ENCODE measurements at regions not wholly inside any gene's neighbourhood (a gene's known extent, or its start where the extent isn't known, plus 50 kb on each side); places are given as distances from the start of the nearest gene placed in this dataset.

DNA sequence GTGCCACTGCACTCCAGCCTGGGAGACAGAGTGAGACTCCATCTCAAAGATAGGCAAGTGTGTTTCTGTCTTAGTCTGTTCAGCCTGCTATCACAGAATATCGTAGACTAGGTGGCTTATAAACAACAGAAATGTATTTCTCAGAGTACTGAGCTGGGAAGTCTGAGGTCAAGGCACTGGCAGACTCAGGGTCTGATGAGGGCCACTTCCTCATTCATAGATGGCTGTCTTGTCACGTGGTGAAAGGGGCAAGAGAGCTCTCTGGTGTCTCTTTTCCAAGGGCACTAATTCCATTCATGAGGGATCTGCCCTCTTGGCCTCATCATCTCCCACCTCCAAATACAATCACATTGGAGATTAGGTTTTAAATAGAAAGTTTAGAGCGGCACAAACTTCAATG lies 95.6 kb upstream of the PHACTR3 start:
- no peaks in the 10 kb centered on the region for H4K20me1 ChIP-seq (ENCODE audit: insufficient read depth, low read length)
- ChIA-PET POLR2A (interaction anchor here (0.7 kb wide), 1 partner anchor 35 kb away, joined by 3 read pairs; no protein-coding TSS in a partner anchor), CTCF (ENCODE audit: unreplicated experiment) (no interaction called here)
- H3K9me3 ChIP-seq (ENCODE audit: low read length), result no peaks in the 10 kb centered on the region
- H3K4me1 ChIP-seq (ENCODE audit: insufficient read depth, low read length, poor library complexity, severe bottlenecking), result no peaks in the 10 kb centered on the region
- no peak overlapping the region for H3K4me3 ChIP-seq (ENCODE audit: low read depth, low read length, poor library complexity, severe bottlenecking)
- no peak overlapping the region for H2AFZ ChIP-seq (ENCODE audit: low read length)
- BruUV-seq (replicated peaks), result no TSS peak
- H3K9me2 ChIP-seq (ENCODE audit: insufficient read depth, low read length), result no peaks in the 10 kb centered on the region
- TF ChIP-seq, protein P1, sequence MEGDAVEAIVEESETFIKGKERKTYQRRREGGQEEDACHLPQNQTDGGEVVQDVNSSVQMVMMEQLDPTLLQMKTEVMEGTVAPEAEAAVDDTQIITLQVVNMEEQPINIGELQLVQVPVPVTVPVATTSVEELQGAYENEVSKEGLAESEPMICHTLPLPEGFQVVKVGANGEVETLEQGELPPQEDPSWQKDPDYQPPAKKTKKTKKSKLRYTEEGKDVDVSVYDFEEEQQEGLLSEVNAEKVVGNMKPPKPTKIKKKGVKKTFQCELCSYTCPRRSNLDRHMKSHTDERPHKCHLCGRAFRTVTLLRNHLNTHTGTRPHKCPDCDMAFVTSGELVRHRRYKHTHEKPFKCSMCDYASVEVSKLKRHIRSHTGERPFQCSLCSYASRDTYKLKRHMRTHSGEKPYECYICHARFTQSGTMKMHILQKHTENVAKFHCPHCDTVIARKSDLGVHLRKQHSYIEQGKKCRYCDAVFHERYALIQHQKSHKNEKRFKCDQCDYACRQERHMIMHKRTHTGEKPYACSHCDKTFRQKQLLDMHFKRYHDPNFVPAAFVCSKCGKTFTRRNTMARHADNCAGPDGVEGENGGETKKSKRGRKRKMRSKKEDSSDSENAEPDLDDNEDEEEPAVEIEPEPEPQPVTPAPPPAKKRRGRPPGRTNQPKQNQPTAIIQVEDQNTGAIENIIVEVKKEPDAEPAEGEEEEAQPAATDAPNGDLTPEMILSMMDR (conservative IDR thresholded peaks at IDR 0.05; ENCODE audit: low read length), result no peak
- no peak for TF ChIP-seq EZH2phosphoT487 (IDR thresholded peaks at IDR 0.05; ENCODE audit: borderline replicate concordance, low read depth, low read length)
- no peak overlapping the region for H3K27ac ChIP-seq (ENCODE audit: low read depth, low read length, poor library complexity, severe bottlenecking)
- no peaks in the 10 kb centered on the region for H3K36me3 ChIP-seq (ENCODE audit: insufficient read depth, low read length)
- intact Hi-C loops (cut with micrococcal nuclease; ENCODE audit: unreplicated experiment), result no loop called here
- DNase-seq (ENCODE audit: low spot score), result no peak
- no peak overlapping the region for H3K4me2 ChIP-seq (ENCODE audit: low read length)
- H3K79me2 ChIP-seq (ENCODE audit: insufficient read depth, low read depth, low read length), result no peaks in the 10 kb centered on the region

DNA sequence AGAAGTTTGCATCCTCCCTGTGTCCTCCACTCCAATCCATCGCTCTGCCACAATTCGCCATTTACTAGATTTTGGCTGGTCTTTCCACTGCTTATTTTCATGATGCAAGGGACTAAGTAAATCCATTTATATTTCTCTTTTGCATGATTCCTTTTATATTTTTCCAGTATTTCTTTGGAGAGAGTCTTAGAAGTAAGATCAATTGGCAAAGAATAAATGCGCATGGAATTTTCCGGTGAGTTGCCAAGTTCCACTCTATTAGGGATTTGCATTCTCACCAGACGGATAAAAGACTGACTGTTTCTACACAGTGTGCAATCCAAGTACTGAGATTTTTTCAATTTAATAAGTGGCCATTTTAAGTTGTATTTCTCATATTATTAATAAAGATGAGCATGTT lies 91.7 kb upstream of the PHACTR3 start:
- H3K36me3 ChIP-seq (ENCODE audit: insufficient read depth, low read length), result no peaks in the 10 kb centered on the region
- BruUV-seq (replicated peaks), result no TSS peak
- no peaks in the 10 kb centered on the region for H3K9me2 ChIP-seq (ENCODE audit: insufficient read depth, low read length)
- no peak overlapping the region for H3K27ac ChIP-seq (ENCODE audit: low read depth, low read length, poor library complexity, severe bottlenecking)
- no peak for DNase-seq (ENCODE audit: low spot score)
- H3K4me3 ChIP-seq (ENCODE audit: low read depth, low read length, poor library complexity, severe bottlenecking), result no peak overlapping the region
- CTCF ChIA-PET (ENCODE audit: unreplicated experiment), result no interaction called here
- H4K20me1 ChIP-seq (ENCODE audit: insufficient read depth, low read length), result no peaks in the 10 kb centered on the region
- no peaks in the 10 kb centered on the region for H3K79me2 ChIP-seq (ENCODE audit: insufficient read depth, low read depth, low read length)
- POLR2A ChIA-PET, result no interaction called here
- TF ChIP-seq, protein P1 (conservative IDR thresholded peaks at IDR 0.05; ENCODE audit: low read length), result no peak
- no peak for TF ChIP-seq EZH2phosphoT487 (IDR thresholded peaks at IDR 0.05; ENCODE audit: borderline replicate concordance, low read depth, low read length)
- H2AFZ ChIP-seq (ENCODE audit: low read length), result no peak overlapping the region
- H3K4me1 ChIP-seq (ENCODE audit: insufficient read depth, low read length, poor library complexity, severe bottlenecking), result no peaks in the 10 kb centered on the region
- H3K9me3 ChIP-seq (ENCODE audit: low read length), result no peaks in the 10 kb centered on the region
- intact Hi-C loops (cut with micrococcal nuclease; ENCODE audit: unreplicated experiment), result no loop called here
- no peak overlapping the region for H3K4me2 ChIP-seq (ENCODE audit: low read length)

DNA sequence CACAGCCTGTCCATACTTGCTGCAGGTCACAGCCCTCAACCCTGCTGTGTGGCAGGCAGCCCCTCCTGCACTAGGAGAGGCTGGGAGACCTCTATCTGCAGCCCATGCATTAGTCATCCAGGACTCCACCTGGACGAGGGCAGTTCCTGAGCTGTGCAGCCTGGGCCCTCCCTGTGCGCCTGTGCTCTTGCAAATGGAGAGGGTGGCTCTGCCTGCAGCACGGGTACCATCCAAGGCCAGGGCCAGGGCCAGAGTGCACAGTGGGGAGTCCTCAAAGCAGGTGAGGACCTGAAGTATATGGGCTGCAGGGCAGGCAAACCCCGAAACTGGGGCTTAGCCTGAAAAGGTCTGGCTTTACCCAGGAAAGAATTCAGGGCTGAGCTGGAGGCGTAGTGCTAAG lies 89.8 kb upstream of the PHACTR3 start:
- no peaks in the 10 kb centered on the region for H3K9me2 ChIP-seq (ENCODE audit: insufficient read depth, low read length)
- ChIA-PET CTCF (ENCODE audit: unreplicated experiment) (no interaction called here), POLR2A (no interaction called here)
- no peaks in the 10 kb centered on the region for H3K9me3 ChIP-seq (ENCODE audit: low read length)
- H4K20me1 ChIP-seq (ENCODE audit: insufficient read depth, low read length), result no peaks in the 10 kb centered on the region
- H3K36me3 ChIP-seq (ENCODE audit: insufficient read depth, low read length), result no peaks in the 10 kb centered on the region
- no TSS peak for BruUV-seq (replicated peaks)
- no peak overlapping the region for H3K4me2 ChIP-seq (ENCODE audit: low read length)
- intact Hi-C loops (cut with micrococcal nuclease; ENCODE audit: unreplicated experiment), result no loop called here
- TF ChIP-seq, protein P1 (conservative IDR thresholded peaks at IDR 0.05; ENCODE audit: low read length), result no peak
- TF ChIP-seq EZH2phosphoT487 (IDR thresholded peaks at IDR 0.05; ENCODE audit: borderline replicate concordance, low read depth, low read length), result no peak
- H2AFZ ChIP-seq (ENCODE audit: low read length), result no peak overlapping the region
- DNase-seq (ENCODE audit: low spot score), result no peak
- no peaks in the 10 kb centered on the region for H3K4me1 ChIP-seq (ENCODE audit: insufficient read depth, low read length, poor library complexity, severe bottlenecking)
- no peak overlapping the region for H3K27ac ChIP-seq (ENCODE audit: low read depth, low read length, poor library complexity, severe bottlenecking)
- H3K4me3 ChIP-seq (ENCODE audit: low read depth, low read length, poor library complexity, severe bottlenecking), result no peak overlapping the region
- H3K79me2 ChIP-seq (ENCODE audit: insufficient read depth, low read depth, low read length), result no peaks in the 10 kb centered on the region

All from OCI-LY7 (cell line).